ENCODE measurements at regions not wholly inside any gene's neighbourhood (a gene's known extent, or its start where the extent isn't known, plus 50 kb on each side); places are given as distances from the start of the nearest gene placed in this dataset.

GRCh38 chr6:48809700-48810099 lies 653.4 kb downstream of the MMUT start:
- TF ChIP-seq CTCF (IDR thresholded peaks at IDR 0.05), result no peak
- H3K27me3 Mint-ChIP-seq (ENCODE audit: low read depth, poor library complexity), result no peaks in the 10 kb centered on the region
- H3K4me3 Mint-ChIP-seq, result no peak overlapping the region
- H3K27ac Mint-ChIP-seq, result no peak overlapping the region
- no peak for DNase-seq
- no peaks in the 10 kb centered on the region for H3K36me3 Mint-ChIP-seq (ENCODE audit: low read depth)
- no peaks in the 10 kb centered on the region for H3K9me3 Mint-ChIP-seq
- no peaks in the 10 kb centered on the region for H3K4me1 Mint-ChIP-seq

- no peak for TF ChIP-seq CTCF (IDR thresholded peaks at IDR 0.05)
- H3K4me3 Mint-ChIP-seq, result no peak overlapping the region
- no peak for DNase-seq
- no peak overlapping the region for H3K27ac Mint-ChIP-seq
- H3K27me3 Mint-ChIP-seq (ENCODE audit: low read depth, poor library complexity), result no peaks in the 10 kb centered on the region
- H3K36me3 Mint-ChIP-seq (ENCODE audit: low read depth), result no peaks in the 10 kb centered on the region
- no peaks in the 10 kb centered on the region for H3K4me1 Mint-ChIP-seq
- no peaks in the 10 kb centered on the region for H3K9me3 Mint-ChIP-seq
These were observed 653.8 kb downstream of the MMUT start for GRCh38 chr6:48809245-48809644.

- Mint-ChIP-seq H3K36me3 (ENCODE audit: low read depth) (no peaks in the 10 kb centered on the region), H3K4me3 (no peak overlapping the region), H3K27ac (no peak overlapping the region), H3K9me3 (peaks cover 5% of the 10 kb centered on the region), H3K4me1 (no peaks in the 10 kb centered on the region), H3K27me3 (ENCODE audit: low read depth, poor library complexity) (no peaks in the 10 kb centered on the region)
- no peak for TF ChIP-seq CTCF (IDR thresholded peaks at IDR 0.05)
- DNase-seq, result no peak
These were observed 664.8 kb downstream of the MMUT start for GRCh38 chr6:48798296-48798695.

- no peaks in the 10 kb centered on the region for H3K36me3 Mint-ChIP-seq (ENCODE audit: low read depth)
- H3K4me1 Mint-ChIP-seq, result no peaks in the 10 kb centered on the region
- no peak overlapping the region for H3K27ac Mint-ChIP-seq
- H3K4me3 Mint-ChIP-seq, result no peak overlapping the region
- no peaks in the 10 kb centered on the region for H3K9me3 Mint-ChIP-seq
- peaks cover 6% of the 10 kb centered on the region for H3K27me3 Mint-ChIP-seq (ENCODE audit: low read depth, poor library complexity)
- TF ChIP-seq CTCF (IDR thresholded peaks at IDR 0.05), result no peak
- DNase-seq, result no peak
These were observed 671.2 kb upstream of the PTCHD4 start for GRCh38 chr6:48782225-48782624.

- no peak for DNase-seq
- no peak overlapping the region for H3K4me3 Mint-ChIP-seq
- no peaks in the 10 kb centered on the region for H3K9me3 Mint-ChIP-seq
- H3K4me1 Mint-ChIP-seq, result no peaks in the 10 kb centered on the region
- no peaks in the 10 kb centered on the region for H3K36me3 Mint-ChIP-seq (ENCODE audit: low read depth)
- H3K27me3 Mint-ChIP-seq (ENCODE audit: low read depth, poor library complexity), result peaks cover 4% of the 10 kb centered on the region
- TF ChIP-seq CTCF (IDR thresholded peaks at IDR 0.05), result no peak
- no peak overlapping the region for H3K27ac Mint-ChIP-seq
These were observed 666.4 kb upstream of the PTCHD4 start for GRCh38 chr6:48777411-48777810.

GRCh38 chr6:48775157-48775556 lies 664.2 kb upstream of the PTCHD4 start:
- H3K27ac Mint-ChIP-seq, result no peak overlapping the region

More at GRCh38 chr6:48775157-48775556, 664.2 kb upstream of the PTCHD4 start:
- TF ChIP-seq CTCF (IDR thresholded peaks at IDR 0.05), result no peak
- no peak for DNase-seq
- no peaks in the 10 kb centered on the region for H3K4me1 Mint-ChIP-seq
- H3K27me3 Mint-ChIP-seq (ENCODE audit: low read depth, poor library complexity), result peaks cover 4% of the 10 kb centered on the region
- no peak overlapping the region for H3K4me3 Mint-ChIP-seq
- no peaks in the 10 kb centered on the region for H3K36me3 Mint-ChIP-seq (ENCODE audit: low read depth)
- no peaks in the 10 kb centered on the region for H3K9me3 Mint-ChIP-seq
